Skeletal muscle tissue (tissue), 3 donors: ENCODE measurements at regions not wholly inside any gene's neighbourhood (a gene's known extent, or its start where the extent isn't known, plus 50 kb on each side); places are given as distances from the start of the nearest gene placed in this dataset.

Experiments
- H3K27ac ChIP-seq: one replicate; pipeline ENCODE4 v1.7.0; 2013; ENCODE audit warnings: mild to moderate bottlenecking, low read depth, low read length, inconsistent platforms
- H3K27me3 ChIP-seq, 3 donors: one replicate each; pipeline ENCODE4 v1.7.0; 2013; ENCODE audit warnings: low read length in 3 of 3; ENCODE audit not compliant: control insufficient read depth in 3 of 3, insufficient read depth in 3 of 3
- H3K36me3 ChIP-seq, 3 donors: one replicate each; pipeline ENCODE4 v1.7.0; 2013; ENCODE audit warnings: low read length in 3 of 3; ENCODE audit not compliant: control insufficient read depth in 3 of 3, insufficient read depth in 3 of 3
- H3K4me1 ChIP-seq, 3 donors: one replicate each; pipeline ENCODE4 v1.7.0; 2013; ENCODE audit warnings: low read length in 3 of 3, mild to moderate bottlenecking in 3 of 3; ENCODE audit not compliant: control insufficient read depth in 3 of 3, insufficient read depth in 3 of 3
- H3K4me3 ChIP-seq, 3 donors: one replicate each; pipeline ENCODE4 v1.7.0; 2013; ENCODE audit warnings: low read length in 3 of 3
- H3K9ac ChIP-seq, 3 donors: one replicate each; pipeline ENCODE4 v1.7.0; 2013; ENCODE audit warnings: low read length in 3 of 3, mild to moderate bottlenecking in 3 of 3, moderate library complexity in 2 of 3, low read depth in 1 of 3
- H3K9me3 ChIP-seq, 3 donors: one replicate each; pipeline ENCODE4 v1.7.0; 2013; ENCODE audit warnings: low read length in 3 of 3; ENCODE audit not compliant: control insufficient read depth in 3 of 3
- donor health status: Osteomylitis.

- Histone ChIP-seq H3K27me3 (no peaks in the 10 kb centered on the region), H3K36me3 (no peaks in the 10 kb centered on the region), H3K4me3 (no peak overlapping the region), H3K4me1 (peaks cover 0 to 5% (median 3%) of the 10 kb centered on the region in 3 donors), H3K9me3 (no peaks in the 10 kb centered on the region), H3K27ac (no peak overlapping the region), H3K9ac (no peak overlapping the region)
These were observed 100.6 kb upstream of the LIFR start for GRCh38 chr5:38657020-38657419.

DNA sequence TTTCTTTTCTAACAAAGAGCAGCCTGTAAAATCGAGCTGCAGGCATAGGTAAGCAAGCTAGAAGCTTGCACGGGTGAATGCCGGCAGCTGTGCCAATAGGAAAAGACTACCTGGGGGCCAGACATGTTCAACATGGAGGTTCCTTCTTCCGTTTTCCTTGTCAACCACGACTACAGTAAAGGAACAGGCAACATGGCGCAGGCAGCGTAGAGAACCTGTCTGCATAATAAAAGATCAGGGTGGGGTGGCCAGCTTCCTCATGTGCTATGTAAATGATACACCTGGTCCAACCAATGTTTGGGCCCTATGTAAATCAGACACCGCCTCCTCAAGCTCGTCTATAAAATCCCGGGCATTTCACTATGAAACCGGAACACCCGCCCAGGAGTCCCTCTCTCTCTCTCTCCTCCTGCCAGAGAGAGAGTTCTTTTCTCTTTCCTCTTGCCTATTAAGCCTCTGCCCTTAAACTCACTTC, 103.8 kb upstream of the LIFR start:
- Histone ChIP-seq H3K9me3 (no peaks in the 10 kb centered on the region), H3K4me3 (peak overlapping the region in 2 of 3 donors; percentile 24 to 50), H3K4me1 (peaks cover 2 to 14% (median 10%) of the 10 kb centered on the region in 3 donors), H3K27me3 (no peaks in the 10 kb centered on the region), H3K9ac (peak overlapping the region; percentile 30 to 62 (median 55)), H3K27ac (peak overlapping the region; percentile 81), H3K36me3 (no peaks in the 10 kb centered on the region)

DNA sequence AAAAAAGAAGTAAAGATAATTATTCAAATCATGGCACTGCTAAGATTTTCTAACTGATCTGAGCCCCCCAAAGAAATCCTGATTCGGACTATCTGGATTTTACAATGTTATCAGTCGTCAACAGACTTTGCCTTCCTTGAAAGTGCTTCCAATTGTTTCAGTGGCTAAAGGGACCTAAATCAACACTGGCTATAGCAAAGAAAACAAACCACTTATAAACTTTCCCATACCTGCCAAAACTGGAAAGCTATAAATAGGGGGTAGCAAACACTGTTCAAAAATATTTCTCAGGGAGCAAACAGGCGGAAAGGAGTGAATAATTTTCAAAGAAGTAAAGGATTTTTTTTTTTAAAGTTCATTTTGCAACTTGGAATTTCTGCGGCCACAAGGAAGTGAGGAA, 105.6 kb upstream of the LIFR start:
- no peaks in the 10 kb centered on the region for H3K36me3 ChIP-seq
- no peak overlapping the region for H3K9ac ChIP-seq
- peaks cover 11 to 15% (median 15%) of the 10 kb centered on the region in 3 donors for H3K4me1 ChIP-seq
- no peak overlapping the region for H3K4me3 ChIP-seq
- H3K27ac ChIP-seq = peak overlapping the region; percentile 36
- H3K27me3 ChIP-seq = no peaks in the 10 kb centered on the region
- no peaks in the 10 kb centered on the region for H3K9me3 ChIP-seq

- H3K4me3 ChIP-seq = no peak overlapping the region
- no peaks in the 10 kb centered on the region for H3K36me3 ChIP-seq
- H3K9me3 ChIP-seq = no peaks in the 10 kb centered on the region
- H3K27me3 ChIP-seq = no peaks in the 10 kb centered on the region
- H3K9ac ChIP-seq = no peak overlapping the region
- H3K4me1 ChIP-seq = peaks cover 11 to 15% (median 15%) of the 10 kb centered on the region in 3 donors
- H3K27ac ChIP-seq = no peak overlapping the region
These were observed 106.8 kb upstream of the LIFR start for GRCh38 chr5:38663249-38663648.

GRCh38 chr5:38666668-38667498, 110.4 kb upstream of the LIFR start:
- no peak overlapping the region for H3K27ac ChIP-seq

DNA sequence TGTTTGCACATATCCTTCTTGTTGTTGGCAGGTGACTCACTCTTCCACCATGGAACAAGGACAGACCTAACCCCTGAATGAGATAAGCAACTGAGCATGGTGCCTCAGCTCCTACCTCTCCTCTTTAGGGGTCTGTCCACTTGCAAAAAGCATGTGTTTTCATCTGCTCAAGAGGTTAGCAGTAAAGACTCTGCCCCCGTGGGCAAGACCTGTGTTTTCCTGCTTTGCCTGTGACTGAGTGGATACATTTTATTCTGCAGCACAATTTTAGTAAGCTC, 111.0 kb upstream of the LIFR start:
- H3K27ac ChIP-seq = no peak overlapping the region

More at GRCh38 chr5:38666668-38667498, 110.4 kb upstream of the LIFR start:
- H3K9ac ChIP-seq = no peak overlapping the region
- H3K4me1 ChIP-seq = peaks cover 10 to 15% (median 11%) of the 10 kb centered on the region in 3 donors
- no peaks in the 10 kb centered on the region for H3K9me3 ChIP-seq
- H3K36me3 ChIP-seq = no peaks in the 10 kb centered on the region
- H3K27me3 ChIP-seq = no peaks in the 10 kb centered on the region
- H3K4me3 ChIP-seq = peak overlapping the region in 1 of 3 donors; percentile 31

DNA sequence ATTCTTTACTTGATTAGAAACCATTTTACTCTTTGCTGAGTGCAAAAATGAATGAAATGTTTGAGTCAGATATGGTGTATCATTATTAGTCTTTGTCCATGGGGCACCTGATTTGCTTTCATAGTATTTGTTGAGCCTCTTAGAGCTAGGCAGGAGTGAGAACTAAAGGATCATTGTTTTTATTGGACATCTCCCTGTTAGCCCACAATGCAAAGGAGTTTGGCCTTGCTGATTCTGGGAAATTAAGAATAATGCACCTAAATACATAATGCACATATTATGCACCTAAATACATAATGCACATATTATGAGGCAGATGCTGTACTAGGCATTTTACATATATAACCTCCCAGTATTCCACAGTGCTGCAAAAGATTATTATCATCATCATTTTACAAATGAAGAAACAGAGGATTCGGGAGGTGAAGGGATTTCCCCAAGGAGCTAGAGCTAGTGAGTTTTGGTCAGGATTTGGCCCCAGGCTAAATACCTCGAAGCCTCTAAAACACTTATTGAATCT, 113.0 kb upstream of the LIFR start:
- Histone ChIP-seq H3K4me3 (no peak overlapping the region), H3K9ac (no peak overlapping the region), H3K27ac (no peak overlapping the region), H3K36me3 (no peaks in the 10 kb centered on the region), H3K4me1 (peaks cover 4 to 9% (median 5%) of the 10 kb centered on the region in 3 donors), H3K27me3 (no peaks in the 10 kb centered on the region), H3K9me3 (no peaks in the 10 kb centered on the region)

More for the DNA sequence above, 111.0 kb upstream of the LIFR start:
- Histone ChIP-seq H3K9ac (no peak overlapping the region), H3K4me1 (peaks cover 10 to 13% (median 11%) of the 10 kb centered on the region in 3 donors), H3K9me3 (no peaks in the 10 kb centered on the region), H3K36me3 (no peaks in the 10 kb centered on the region), H3K4me3 (no peak overlapping the region), H3K27me3 (no peaks in the 10 kb centered on the region)

GRCh38 chr5:38670066-38670465, 113.6 kb upstream of the LIFR start:
- Histone ChIP-seq H3K9me3 (no peaks in the 10 kb centered on the region), H3K27me3 (no peaks in the 10 kb centered on the region), H3K36me3 (no peaks in the 10 kb centered on the region), H3K9ac (no peak overlapping the region), H3K27ac (no peak overlapping the region), H3K4me1 (peaks cover 4 to 9% (median 5%) of the 10 kb centered on the region in 3 donors), H3K4me3 (no peak overlapping the region)

DNA sequence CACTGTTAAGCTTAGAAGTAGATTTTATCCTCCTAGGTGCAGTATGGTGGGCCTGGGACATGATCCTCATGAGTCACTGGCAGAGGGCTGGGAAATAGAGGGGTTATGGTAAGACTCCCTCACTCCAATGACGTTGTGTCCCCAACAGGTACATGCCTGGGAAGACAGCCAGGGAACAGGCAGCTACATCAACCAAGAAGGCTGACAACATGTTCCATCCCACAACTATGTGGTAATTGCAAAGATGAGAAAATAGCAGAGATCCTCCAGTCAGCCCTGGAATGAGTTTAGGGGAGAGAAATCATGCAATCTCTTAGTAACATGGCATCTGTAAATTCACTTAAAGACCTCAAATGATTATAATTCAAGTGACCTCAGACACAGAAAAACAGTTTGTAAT, 114.4 kb upstream of the LIFR start:
- H3K9ac ChIP-seq = no peak overlapping the region
- H3K27me3 ChIP-seq = no peaks in the 10 kb centered on the region
- no peak overlapping the region for H3K27ac ChIP-seq
- H3K36me3 ChIP-seq = no peaks in the 10 kb centered on the region
- H3K9me3 ChIP-seq = peaks cover 0 to 3% (median 0%) of the 10 kb centered on the region in 3 donors
- H3K4me3 ChIP-seq = no peak overlapping the region
- peaks cover 4 to 9% (median 5%) of the 10 kb centered on the region in 3 donors for H3K4me1 ChIP-seq

DNA sequence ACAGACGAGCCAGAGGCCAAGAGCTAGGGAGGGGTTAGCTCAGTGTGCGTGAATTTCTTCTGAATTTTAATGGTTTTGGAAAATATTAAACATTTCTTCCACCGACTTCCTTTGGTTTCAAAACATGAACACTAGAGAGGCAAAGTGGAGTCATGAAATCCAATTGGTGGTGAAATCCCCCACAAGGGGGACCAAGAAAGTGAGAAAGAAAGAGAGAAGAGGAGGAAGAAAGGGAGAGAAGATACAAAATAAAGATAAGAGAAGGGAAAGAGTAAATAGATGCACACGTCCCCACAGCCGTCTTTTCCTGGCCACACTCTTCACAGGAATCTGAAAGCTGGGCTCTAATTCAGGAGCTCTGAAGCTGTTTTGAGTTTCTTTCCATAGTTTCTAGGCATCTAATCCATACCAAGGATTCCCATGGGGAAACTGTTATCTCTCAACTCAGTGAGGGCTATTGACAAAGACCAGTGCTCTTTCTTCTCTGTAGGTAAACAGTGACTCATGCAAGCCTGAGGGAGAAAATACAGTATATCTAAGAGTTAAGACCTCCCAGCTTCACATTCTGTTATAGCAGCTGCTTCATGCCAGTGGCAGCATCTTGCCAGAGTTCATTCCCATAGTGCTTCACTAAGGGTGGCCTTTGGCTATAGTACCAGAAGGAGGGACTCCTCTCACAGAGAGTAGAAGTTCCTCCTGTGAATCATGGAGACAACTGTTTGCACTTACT, 115.8 kb upstream of the LIFR start:
- Histone ChIP-seq H3K9ac (no peak overlapping the region), H3K4me3 (no peak overlapping the region), H3K27me3 (no peaks in the 10 kb centered on the region), H3K4me1 (no peaks in the 10 kb centered on the region), H3K27ac (no peak overlapping the region), H3K36me3 (no peaks in the 10 kb centered on the region), H3K9me3 (peaks cover 0 to 3% (median 0%) of the 10 kb centered on the region in 3 donors)
